OCI-LY3 (cell line): ENCODE measurements at regions not wholly inside any gene's neighbourhood (a gene's known extent, or its start where the extent isn't known, plus 50 kb on each side); places are given as distances from the start of the nearest gene placed in this dataset.

Experiments used
- H2AFZ ChIP-seq: fragments of 200-600, 300-600 bp; shearing (Covaris generic); 2 replicates; pipeline ENCODE4 v1.6.0; 2014; ENCODE audit warnings: antibody characterized with exemption, low read depth, low read length
- H3K27ac ChIP-seq: fragments of 200-600, 300-600 bp; sonication (generic); 2 replicates; pipeline ENCODE4 v1.5.1; 2014; ENCODE audit warnings: mild to moderate bottlenecking, low read length, moderate library complexity, mixed read lengths
- H3K27me3 ChIP-seq: fragments of 200-600, 300-600 bp; sonication (generic); 2 replicates; pipeline ENCODE4 v1.6.1; 2014; ENCODE audit warnings: low read depth, low read length, mixed read lengths
- H3K36me3 ChIP-seq: fragments of 200-600, 300-600 bp; sonication (generic); replicated peaks from 2 replicates; pipeline ENCODE3; 2014; ENCODE audit warnings: low read depth, low read length, mixed read lengths
- H3K4me1 ChIP-seq: fragments of 300-600, 200-600 bp; sonication (generic); 2 replicates; pipeline ENCODE4 v1.6.1; 2014; ENCODE audit warnings: low read length, mixed read lengths
- H3K4me2 ChIP-seq: fragments of 200-600, 300-600 bp; sonication (generic); 2 replicates; pipeline ENCODE4 v1.6.1; 2014; ENCODE audit warnings: low read length, mixed read lengths
- H3K4me3 ChIP-seq: fragments of 300-600, 200-600 bp; sonication (generic); 2 replicates; pipeline ENCODE4 v1.5.1; 2014; ENCODE audit warnings: antibody characterized with exemption, mild to moderate bottlenecking, low read length, moderate library complexity
- H3K79me2 ChIP-seq: fragments of 300-600, 200-600 bp; shearing (Covaris generic); 2 replicates; pipeline ENCODE4 v1.6.1; 2014; ENCODE audit warnings: mild to moderate bottlenecking, low read length, mixed read lengths
- H3K9ac ChIP-seq: fragments of 300-600, 200-600 bp; shearing (Covaris generic); 2 replicates; pipeline ENCODE4 v1.6.0; 2014; ENCODE audit warnings: mild to moderate bottlenecking, low read length, moderate library complexity
- H3K9me3 ChIP-seq: fragments of 200-600, 300-600 bp; shearing (Covaris generic); 2 replicates; pipeline ENCODE4 v1.6.1; 2014; ENCODE audit warnings: low read length, mixed read lengths; ENCODE audit not compliant: insufficient read depth
- H4K20me1 ChIP-seq: fragments of 200-600, 300-600 bp; sonication (generic); 2 replicates; pipeline ENCODE4 v1.6.1; 2016; ENCODE audit warnings: low read length, mixed read lengths; ENCODE audit not compliant: insufficient read depth
- EZH2phosphoT487 ChIP-seq: fragments of 200-600 bp; shearing (Covaris generic); IDR thresholded peaks from 2 replicates; pipeline ENCODE4 v1.6.1; 2018; ENCODE audit warnings: antibody characterized with exemption, mixed run types, low read depth
- TF ChIP-seq, protein P1 (sequence below): fragments of 200-600, 300-600 bp; sonication (generic); IDR thresholded peaks from 2 replicates; pipeline ENCODE4 v1.5.1; 2014; ENCODE audit warnings: antibody characterized with exemption, low read length, low read depth

DNA sequence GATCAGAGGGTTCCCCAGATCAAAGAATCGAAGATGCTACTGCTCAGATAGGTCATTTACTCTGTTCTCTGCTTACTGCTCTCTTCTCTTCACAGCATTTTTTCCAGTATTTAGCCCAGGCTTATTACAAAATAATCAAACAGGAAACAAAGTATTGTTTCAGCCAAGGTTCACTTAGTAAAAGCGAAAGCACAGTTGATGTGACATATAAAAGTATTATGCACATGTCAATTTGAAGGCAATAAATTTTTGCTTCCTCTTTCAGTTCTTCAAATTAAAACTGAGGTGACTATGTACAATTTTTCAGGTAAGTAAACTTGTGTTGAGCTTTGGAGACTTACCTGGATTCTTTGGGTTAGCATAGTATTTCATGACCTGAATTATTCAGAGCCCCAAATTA lies 262.8 kb upstream of the CHST9 start:
- Histone ChIP-seq H3K79me2 (no peaks in the 10 kb centered on the region), H3K9ac (no peak overlapping the region), H2AFZ (no peak overlapping the region), H3K4me2 (peak overlapping the region; percentile 6), H3K36me3 (no peaks in the 10 kb centered on the region), H3K27me3 (no peaks in the 10 kb centered on the region), H3K27ac (no peak overlapping the region), H4K20me1 (no peaks in the 10 kb centered on the region), H3K9me3 (peaks cover 3% of the 10 kb centered on the region), H3K4me3 (no peak overlapping the region), H3K4me1 (peaks cover 31% of the 10 kb centered on the region)
- TF ChIP-seq, protein P1, sequence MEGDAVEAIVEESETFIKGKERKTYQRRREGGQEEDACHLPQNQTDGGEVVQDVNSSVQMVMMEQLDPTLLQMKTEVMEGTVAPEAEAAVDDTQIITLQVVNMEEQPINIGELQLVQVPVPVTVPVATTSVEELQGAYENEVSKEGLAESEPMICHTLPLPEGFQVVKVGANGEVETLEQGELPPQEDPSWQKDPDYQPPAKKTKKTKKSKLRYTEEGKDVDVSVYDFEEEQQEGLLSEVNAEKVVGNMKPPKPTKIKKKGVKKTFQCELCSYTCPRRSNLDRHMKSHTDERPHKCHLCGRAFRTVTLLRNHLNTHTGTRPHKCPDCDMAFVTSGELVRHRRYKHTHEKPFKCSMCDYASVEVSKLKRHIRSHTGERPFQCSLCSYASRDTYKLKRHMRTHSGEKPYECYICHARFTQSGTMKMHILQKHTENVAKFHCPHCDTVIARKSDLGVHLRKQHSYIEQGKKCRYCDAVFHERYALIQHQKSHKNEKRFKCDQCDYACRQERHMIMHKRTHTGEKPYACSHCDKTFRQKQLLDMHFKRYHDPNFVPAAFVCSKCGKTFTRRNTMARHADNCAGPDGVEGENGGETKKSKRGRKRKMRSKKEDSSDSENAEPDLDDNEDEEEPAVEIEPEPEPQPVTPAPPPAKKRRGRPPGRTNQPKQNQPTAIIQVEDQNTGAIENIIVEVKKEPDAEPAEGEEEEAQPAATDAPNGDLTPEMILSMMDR = no peak
- no peak for TF ChIP-seq EZH2phosphoT487

DNA sequence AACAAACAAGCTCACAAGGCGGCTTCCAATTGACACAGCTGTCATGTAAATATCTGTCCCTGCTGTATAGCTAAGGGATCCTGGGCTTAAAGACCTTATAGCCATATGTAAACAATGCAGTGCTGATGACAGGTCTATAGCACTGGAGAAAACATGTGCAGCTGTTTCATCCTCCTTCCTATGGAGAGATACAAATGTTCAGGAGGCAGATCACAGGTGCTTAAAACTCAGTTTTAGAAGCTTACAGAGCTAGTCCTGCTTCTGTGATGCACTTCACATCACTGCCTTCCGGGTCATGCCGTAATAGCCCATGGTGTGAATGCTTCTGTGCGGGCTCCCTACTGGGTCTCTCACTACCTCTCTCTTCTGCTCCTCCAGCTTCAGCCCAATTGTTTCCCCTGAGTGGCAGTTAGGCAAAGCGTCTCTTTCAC lies 262.4 kb upstream of the CHST9 start:
- Histone ChIP-seq H3K9me3 (peaks cover 3% of the 10 kb centered on the region), H3K4me1 (peaks cover 31% of the 10 kb centered on the region), H3K4me2 (peak overlapping the region; percentile 6; the same call in 1 of the 2 replicates), H2AFZ (no peak overlapping the region), H3K79me2 (no peaks in the 10 kb centered on the region), H4K20me1 (no peaks in the 10 kb centered on the region), H3K4me3 (no peak overlapping the region), H3K27me3 (no peaks in the 10 kb centered on the region), H3K27ac (no peak overlapping the region), H3K36me3 (no peaks in the 10 kb centered on the region), H3K9ac (no peak overlapping the region)
- TF ChIP-seq, protein P1 = no peak
- TF ChIP-seq EZH2phosphoT487 = no peak

DNA sequence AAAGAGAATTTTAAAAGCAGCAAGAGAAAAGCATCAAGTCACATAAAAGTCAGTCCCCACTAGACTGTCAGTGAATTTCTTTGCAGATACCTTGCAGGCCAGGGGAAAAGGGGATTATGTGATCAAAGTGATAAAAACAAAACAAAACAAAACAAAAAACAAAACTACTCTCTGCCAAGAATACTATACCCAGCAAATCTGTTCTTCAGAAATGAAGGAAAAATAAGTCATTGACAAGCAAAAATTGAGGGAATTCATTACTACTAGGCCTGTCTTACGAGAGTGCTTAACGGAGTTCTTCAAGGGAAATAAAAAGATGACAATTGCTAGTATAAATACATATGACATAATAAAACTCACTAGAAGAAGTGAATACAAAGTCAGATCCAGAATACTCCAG lies 245.5 kb upstream of the CHST9 start:
- no peak overlapping the region for H3K4me3 ChIP-seq
- H3K36me3 ChIP-seq = no peaks in the 10 kb centered on the region
- H2AFZ ChIP-seq = no peak overlapping the region
- H3K9ac ChIP-seq = no peak overlapping the region
- H3K27me3 ChIP-seq = no peaks in the 10 kb centered on the region
- H3K4me2 ChIP-seq = no peak overlapping the region
- H3K9me3 ChIP-seq = peaks cover 6% of the 10 kb centered on the region; the same call in 1 of the 2 replicates
- H3K27ac ChIP-seq = no peak overlapping the region
- no peaks in the 10 kb centered on the region for H3K4me1 ChIP-seq
- H4K20me1 ChIP-seq = no peaks in the 10 kb centered on the region
- no peaks in the 10 kb centered on the region for H3K79me2 ChIP-seq
- TF ChIP-seq, protein P1 = no peak
- TF ChIP-seq EZH2phosphoT487 = no peak

DNA sequence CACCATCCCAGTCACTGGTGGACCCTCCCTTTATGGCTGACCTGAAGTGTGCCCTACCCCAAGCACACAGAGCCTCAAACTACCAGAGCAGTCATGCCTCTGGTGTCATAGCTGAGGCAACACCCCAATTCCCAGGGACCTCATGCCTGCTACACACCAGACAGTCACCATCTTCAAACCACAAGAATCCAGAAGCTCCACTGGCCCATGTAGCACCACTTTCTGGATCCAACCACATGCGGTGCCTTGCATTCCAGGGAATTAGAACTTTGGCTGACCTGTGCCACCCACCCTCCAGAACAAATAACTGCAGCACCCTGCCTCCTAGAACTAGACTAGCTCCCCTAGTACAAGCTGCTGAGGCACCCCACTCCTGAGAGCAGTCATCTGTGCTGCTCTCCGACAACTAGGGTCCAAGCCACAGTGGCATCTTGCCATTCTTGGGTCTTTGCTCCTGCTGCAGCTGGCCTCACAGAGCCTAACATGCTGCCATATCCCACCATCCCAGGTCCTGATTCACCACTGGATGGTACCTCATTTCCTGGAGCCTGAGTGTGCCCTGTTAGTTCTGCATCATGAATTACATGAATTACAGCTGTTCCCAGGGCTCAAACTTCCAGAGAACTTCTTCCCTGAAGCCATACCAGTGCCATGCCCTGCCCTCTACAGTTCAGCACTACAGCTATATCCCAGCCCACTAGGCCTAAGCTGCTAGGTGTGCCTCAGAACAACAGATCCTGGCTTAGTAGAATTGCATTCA lies 243.8 kb upstream of the CHST9 start:
- Histone ChIP-seq H3K9ac (no peak overlapping the region), H3K79me2 (no peaks in the 10 kb centered on the region), H3K4me3 (no peak overlapping the region), H3K36me3 (no peaks in the 10 kb centered on the region), H3K9me3 (peaks cover 6% of the 10 kb centered on the region; the same call in 1 of the 2 replicates), H3K4me1 (no peaks in the 10 kb centered on the region), H2AFZ (no peak overlapping the region), H3K27me3 (no peaks in the 10 kb centered on the region), H4K20me1 (no peaks in the 10 kb centered on the region), H3K27ac (no peak overlapping the region), H3K4me2 (no peak overlapping the region)
- TF ChIP-seq EZH2phosphoT487 = no peak
- TF ChIP-seq, protein P1 = no peak
